Smooth muscle cell (in vitro differentiated cells): ENCODE measurements at regions not wholly inside any gene's neighbourhood (a gene's known extent, or its start where the extent isn't known, plus 50 kb on each side); places are given as distances from the start of the nearest gene placed in this dataset.

Experiments
- DNase-seq: peaks from one replicate; lab custom pipeline; 2025; ENCODE audit not compliant: unreplicated experiment; lab: John Stamatoyannopoulos, UW
- H2AFZ ChIP-seq: fragments of 200-600 bp; sonication (generic); 2 replicates; pipeline ENCODE4 v1.6.0; 2016; ENCODE audit warnings: antibody characterized with exemption, low read depth, mild to moderate bottlenecking
- H3F3A ChIP-seq: fragments of 200-600 bp; sonication (generic); 2 replicates; pipeline ENCODE4 v1.6.0; 2017; ENCODE audit warnings: antibody characterized with exemption, low read depth
- H3K27ac ChIP-seq: fragments of 200-600 bp; sonication (generic); 2 replicates; pipeline ENCODE4 v1.5.1; 2016; ENCODE audit warnings: low read depth, mild to moderate bottlenecking
- H3K27me3 ChIP-seq: fragments of 200-600 bp; sonication (generic); 2 replicates; pipeline ENCODE4 v1.6.1; 2016; ENCODE audit warnings: low read depth, mild to moderate bottlenecking
- H3K36me3 ChIP-seq: fragments of 200-600 bp; sonication (generic); 2 replicates; pipeline ENCODE4 v1.5.1; 2016; ENCODE audit warnings: low read depth
- H3K4me1 ChIP-seq: fragments of 200-600 bp; sonication (generic); 2 replicates; pipeline ENCODE4 v1.5.1; 2016; ENCODE audit warnings: low read depth
- H3K4me2 ChIP-seq: fragments of 200-600 bp; sonication (generic); 2 replicates; pipeline ENCODE4 v1.6.0; 2016; ENCODE audit warnings: mild to moderate bottlenecking
- H3K4me3 ChIP-seq: fragments of 200-600 bp; sonication (generic); 2 replicates; pipeline ENCODE4 v1.5.1; 2016; ENCODE audit warnings: mild to moderate bottlenecking
- H3K79me2 ChIP-seq: fragments of 200-600 bp; sonication (generic); 2 replicates; pipeline ENCODE4 v1.6.0; 2016; ENCODE audit warnings: low read depth, mild to moderate bottlenecking
- H3K9ac ChIP-seq: fragments of 200-600 bp; sonication (generic); 2 replicates; pipeline ENCODE4 v1.6.0; 2016; ENCODE audit warnings: low read depth
- H3K9me3 ChIP-seq: fragments of 200-600 bp; sonication (generic); replicated peaks from 2 replicates; pipeline ENCODE4 v1.5.1; 2016; ENCODE audit warnings: low read depth
- H4K20me1 ChIP-seq: fragments of 200-600 bp; sonication (generic); 2 replicates; pipeline ENCODE4 v1.6.0; 2016; ENCODE audit warnings: low read depth
- WGBS: methylation state at CpG from one replicate; pipeline ENCODE4 v1.1.7; 2016; ENCODE audit warnings: low lambda C conversion rate; 5-methylcytosine and 5-hydroxymethylcytosine counted together
- TF ChIP-seq, protein P1 (sequence below): fragments of 200-600 bp; sonication (generic); IDR thresholded peaks from 2 replicates; pipeline ENCODE4 v1.5.1; 2017; ENCODE audit warnings: borderline replicate concordance, mild to moderate bottlenecking, antibody characterized with exemption; ENCODE audit not compliant: insufficient read depth, poor library complexity, severe bottlenecking

GRCh38 chr6:112640891-112641290, 293.8 kb downstream of the RFPL4B start:
- no peaks in the 10 kb centered on the region for H3K4me1 ChIP-seq
- no peak overlapping the region for H3K9ac ChIP-seq
- peaks cover 11% of the 10 kb centered on the region for H3F3A ChIP-seq
- no peaks in the 10 kb centered on the region for H3K9me3 ChIP-seq
- no peak overlapping the region for H3K4me2 ChIP-seq
- H2AFZ ChIP-seq = no peak overlapping the region
- WGBS = 75% methylated on average over 2 of the region's 2 CpGs
- H3K4me3 ChIP-seq = no peak overlapping the region
- no peaks in the 10 kb centered on the region for H3K36me3 ChIP-seq
- TF ChIP-seq, protein P1, sequence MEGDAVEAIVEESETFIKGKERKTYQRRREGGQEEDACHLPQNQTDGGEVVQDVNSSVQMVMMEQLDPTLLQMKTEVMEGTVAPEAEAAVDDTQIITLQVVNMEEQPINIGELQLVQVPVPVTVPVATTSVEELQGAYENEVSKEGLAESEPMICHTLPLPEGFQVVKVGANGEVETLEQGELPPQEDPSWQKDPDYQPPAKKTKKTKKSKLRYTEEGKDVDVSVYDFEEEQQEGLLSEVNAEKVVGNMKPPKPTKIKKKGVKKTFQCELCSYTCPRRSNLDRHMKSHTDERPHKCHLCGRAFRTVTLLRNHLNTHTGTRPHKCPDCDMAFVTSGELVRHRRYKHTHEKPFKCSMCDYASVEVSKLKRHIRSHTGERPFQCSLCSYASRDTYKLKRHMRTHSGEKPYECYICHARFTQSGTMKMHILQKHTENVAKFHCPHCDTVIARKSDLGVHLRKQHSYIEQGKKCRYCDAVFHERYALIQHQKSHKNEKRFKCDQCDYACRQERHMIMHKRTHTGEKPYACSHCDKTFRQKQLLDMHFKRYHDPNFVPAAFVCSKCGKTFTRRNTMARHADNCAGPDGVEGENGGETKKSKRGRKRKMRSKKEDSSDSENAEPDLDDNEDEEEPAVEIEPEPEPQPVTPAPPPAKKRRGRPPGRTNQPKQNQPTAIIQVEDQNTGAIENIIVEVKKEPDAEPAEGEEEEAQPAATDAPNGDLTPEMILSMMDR = no peak
- no peaks in the 10 kb centered on the region for H4K20me1 ChIP-seq
- H3K27ac ChIP-seq = peak overlapping the region; percentile 19
- no peaks in the 10 kb centered on the region for H3K79me2 ChIP-seq
- H3K27me3 ChIP-seq = no peaks in the 10 kb centered on the region
- DNase-seq = no peak

- H2AFZ ChIP-seq = no peak overlapping the region
- H3K36me3 ChIP-seq = no peaks in the 10 kb centered on the region
- no peak overlapping the region for H3K9ac ChIP-seq
- no peaks in the 10 kb centered on the region for H3K4me1 ChIP-seq
- no peaks in the 10 kb centered on the region for H4K20me1 ChIP-seq
- H3K79me2 ChIP-seq = no peaks in the 10 kb centered on the region
- H3K4me3 ChIP-seq = no peak overlapping the region
- no peaks in the 10 kb centered on the region for H3K9me3 ChIP-seq
- H3K27me3 ChIP-seq = no peaks in the 10 kb centered on the region
- no peak overlapping the region for H3K27ac ChIP-seq
- DNase-seq = no peak
- TF ChIP-seq, protein P1 = no peak
- no peaks in the 10 kb centered on the region for H3F3A ChIP-seq
- 92% methylated on average over 2 of the region's 2 CpGs for WGBS
- H3K4me2 ChIP-seq = no peak overlapping the region
These were observed 302.7 kb downstream of the RFPL4B start for GRCh38 chr6:112649853-112650252.

GRCh38 chr6:112651239-112651638, 304.1 kb downstream of the RFPL4B start:
- H3K79me2 ChIP-seq = no peaks in the 10 kb centered on the region
- WGBS = 74% methylated on average over 4 of the region's 4 CpGs
- no peaks in the 10 kb centered on the region for H3K9me3 ChIP-seq
- no peaks in the 10 kb centered on the region for H3K36me3 ChIP-seq
- H3K27ac ChIP-seq = no peak overlapping the region
- no peak for DNase-seq
- no peak overlapping the region for H3K4me2 ChIP-seq
- no peaks in the 10 kb centered on the region for H4K20me1 ChIP-seq
- H2AFZ ChIP-seq = no peak overlapping the region
- TF ChIP-seq, protein P1 = no peak
- H3K4me3 ChIP-seq = no peak overlapping the region
- no peaks in the 10 kb centered on the region for H3F3A ChIP-seq
- no peak overlapping the region for H3K9ac ChIP-seq
- no peaks in the 10 kb centered on the region for H3K27me3 ChIP-seq
- H3K4me1 ChIP-seq = no peaks in the 10 kb centered on the region

DNA sequence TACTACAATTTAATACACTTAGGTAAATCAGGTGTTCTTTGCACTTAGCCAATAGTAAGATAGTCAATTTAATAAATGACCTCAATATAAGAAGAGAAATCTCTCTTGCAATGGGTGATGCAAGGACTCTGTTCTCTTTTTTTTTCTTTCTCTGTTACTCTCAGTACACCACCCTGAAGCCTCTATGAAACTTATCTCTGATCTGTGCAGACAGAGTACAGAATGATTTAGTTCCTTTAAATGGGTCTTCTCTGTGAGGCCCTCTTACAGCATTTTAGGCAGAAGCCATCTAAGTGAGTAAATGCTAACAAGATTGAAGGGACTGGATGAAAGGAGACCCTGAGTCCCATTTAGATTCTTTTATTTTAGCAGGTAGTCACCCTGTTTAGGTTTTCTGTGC, 312.8 kb downstream of the RFPL4B start:
- H3K27ac ChIP-seq = no peak overlapping the region
- no peaks in the 10 kb centered on the region for H3K79me2 ChIP-seq
- H3F3A ChIP-seq = no peaks in the 10 kb centered on the region
- no peaks in the 10 kb centered on the region for H3K4me1 ChIP-seq
- no peaks in the 10 kb centered on the region for H3K36me3 ChIP-seq
- no peak overlapping the region for H3K4me3 ChIP-seq
- H3K9me3 ChIP-seq = no peaks in the 10 kb centered on the region
- H2AFZ ChIP-seq = no peak overlapping the region
- no peak overlapping the region for H3K4me2 ChIP-seq
- TF ChIP-seq, protein P1 = no peak
- no peak overlapping the region for H3K9ac ChIP-seq
- no peaks in the 10 kb centered on the region for H3K27me3 ChIP-seq
- DNase-seq = no peak
- H4K20me1 ChIP-seq = no peaks in the 10 kb centered on the region
